IMR-90 (cell line): ENCODE measurements at regions not wholly inside any gene's neighbourhood (a gene's known extent, or its start where the extent isn't known, plus 50 kb on each side); places are given as distances from the start of the nearest gene placed in this dataset.

ENCODE experiments used
- ATAC-seq: fragments of 200-7000 bp; cut with Tn5 transposase; 2 replicates; pipeline ENCODE4 v1.9.1; 2020; ENCODE audit warnings: low read depth, mild to moderate bottlenecking, moderate library complexity
- BruUV-seq: library from RNA; stranded (reverse); fragments of 400-500 nt; replicated peaks from 2 replicates; lab custom pipeline; 2021; lab: Mats Ljungman, UMichigan
- CTCF ChIA-PET: fragments of 300-600 bp; formaldehyde crosslinking; extraction: SDS; loops from one replicate; lab custom pipeline; 2021; ENCODE audit warnings: antibody characterized with exemption; lab: Yijun Ruan, JAX
- POLR2A ChIA-PET: fragments of 300-600 bp; sonication (Branson Sonifier 250); formaldehyde crosslinking; loops from one replicate; lab custom pipeline; 2022; ENCODE audit warnings: antibody characterized with exemption; ENCODE audit not compliant: unreplicated experiment; lab: Charles Lee
- DNase-seq: peaks from one replicate; pipeline ENCODE4 v3.0.0; 2013
- H2AFZ ChIP-seq: replicated peaks from 2 replicates; pipeline ENCODE3; 2013; ENCODE audit warnings: low read length, mild to moderate bottlenecking; ENCODE audit not compliant: poor library complexity
- H2AK5ac ChIP-seq: 2 replicates; pipeline ENCODE4 v1.6.1; 2013; ENCODE audit warnings: low read depth, low read length, inconsistent platforms
- H2AK9ac ChIP-seq: replicated peaks from 2 replicates; pipeline ENCODE3; 2013; ENCODE audit warnings: mild to moderate bottlenecking, low read depth, low read length, moderate library complexity; ENCODE audit not compliant: poor library complexity
- H2BK120ac ChIP-seq: 2 replicates; pipeline ENCODE4 v1.6.1; 2013; ENCODE audit warnings: low read depth, low read length, inconsistent platforms
- H2BK15ac ChIP-seq: 3 replicates; pipeline ENCODE4 v1.6.1; 2013; ENCODE audit warnings: low read depth, low read length, inconsistent platforms
- H2BK20ac ChIP-seq: 2 replicates; pipeline ENCODE4 v1.6.1; 2013; ENCODE audit warnings: low read depth, mild to moderate bottlenecking, inconsistent platforms, low read length, moderate library complexity
- H2BK5ac ChIP-seq: 2 replicates; pipeline ENCODE4 v1.6.1; 2013; ENCODE audit warnings: mild to moderate bottlenecking, low read depth, low read length, inconsistent platforms; ENCODE audit not compliant: poor library complexity, severe bottlenecking
- H3K14ac ChIP-seq: replicated peaks from 2 replicates; pipeline ENCODE4 v1.6.1; 2013; ENCODE audit warnings: low read depth, low read length, inconsistent platforms
- H3K18ac ChIP-seq: 2 replicates; pipeline ENCODE4 v1.6.1; 2013; ENCODE audit warnings: low read depth, low read length, control low read depth
- H3K23ac ChIP-seq: 2 replicates; pipeline ENCODE4 v1.6.1; 2013; ENCODE audit warnings: low read depth, low read length, inconsistent platforms
- H3K27ac ChIP-seq: 2 replicates; pipeline ENCODE4 v1.5.1; 2013; ENCODE audit warnings: mild to moderate bottlenecking, control low read depth, low read length; ENCODE audit not compliant: insufficient read depth
- H3K27me3 ChIP-seq: 2 replicates; pipeline ENCODE4 v1.6.1; 2013; ENCODE audit warnings: low read length; ENCODE audit not compliant: control insufficient read depth, insufficient read depth
- H3K36me3 ChIP-seq: 2 replicates; pipeline ENCODE4 v1.6.1; 2013; ENCODE audit warnings: low read length, mixed read lengths; ENCODE audit not compliant: control insufficient read depth, insufficient read depth
- H3K4ac ChIP-seq: 2 replicates; pipeline ENCODE4 v1.6.1; 2013; ENCODE audit warnings: low read depth, low read length, inconsistent platforms
- H3K4me1 ChIP-seq: 2 replicates; pipeline ENCODE4 v1.6.1; 2013; ENCODE audit warnings: low read length, mixed read lengths; ENCODE audit not compliant: control insufficient read depth, insufficient read depth
- H3K4me2 ChIP-seq: 2 replicates; pipeline ENCODE4 v1.6.1; 2013; ENCODE audit warnings: low read depth, mild to moderate bottlenecking, control low read depth, low read length, moderate library complexity
- H3K4me3 ChIP-seq: 2 replicates; pipeline ENCODE4 v1.5.1; 2013; ENCODE audit warnings: low read depth, mild to moderate bottlenecking, control low read depth, low read length, moderate library complexity; ENCODE audit not compliant: insufficient read depth
- H3K56ac ChIP-seq: 2 replicates; pipeline ENCODE4 v1.6.1; 2013; ENCODE audit warnings: low read length, inconsistent platforms; ENCODE audit not compliant: insufficient read depth; ENCODE audit errors: extremely low read depth
- H3K79me1 ChIP-seq, 2 experiments: 2 replicates each; pipeline ENCODE4 v1.6.1; 2013; ENCODE audit warnings: low read length in 2 of 2, inconsistent platforms in 1 of 2, low read depth in 1 of 2
- H3K9ac ChIP-seq: 2 replicates; pipeline ENCODE4 v1.6.1; 2013; ENCODE audit warnings: low read depth, low read length, control low read depth
- H3K9me1 ChIP-seq: 2 replicates; pipeline ENCODE4 v1.6.1; 2013; ENCODE audit warnings: low read length, inconsistent platforms; ENCODE audit not compliant: insufficient read depth
- H3K9me3 ChIP-seq: 2 replicates; pipeline ENCODE4 v1.6.1; 2013; ENCODE audit warnings: low read length; ENCODE audit not compliant: control insufficient read depth, insufficient read depth
- H4K20me1 ChIP-seq: 2 replicates; pipeline ENCODE4 v1.6.1; 2013; ENCODE audit warnings: low read length, inconsistent platforms; ENCODE audit not compliant: insufficient read depth
- H4K5ac ChIP-seq: 2 replicates; pipeline ENCODE4 v1.6.1; 2013; ENCODE audit warnings: mild to moderate bottlenecking, low read depth, low read length, control low read depth
- H4K8ac ChIP-seq, 2 experiments: 2 replicates each; pipeline ENCODE4 v1.6.1; 2013; ENCODE audit warnings: low read depth in 2 of 2, low read length in 2 of 2, control low read depth in 1 of 2, inconsistent platforms in 1 of 2
- H4K91ac ChIP-seq: 2 replicates; pipeline ENCODE4 v1.6.1; 2013; ENCODE audit warnings: low read depth, low read length, inconsistent platforms; ENCODE audit not compliant: insufficient read depth
- CEBPB ChIP-seq: IDR thresholded peaks from 2 replicates; pipeline ENCODE4 v1.6.1; 2012; ENCODE audit warnings: low read depth, low read length, improper control_type of control experiment
- FOS ChIP-seq: fragments of 150-350 bp; IDR thresholded peaks from 2 replicates; pipeline ENCODE4 v1.6.1; 2016; ENCODE audit warnings: low read depth, low read length
- MAFK ChIP-seq: IDR thresholded peaks from 2 replicates; pipeline ENCODE4 v1.6.1; 2012; ENCODE audit warnings: low read depth, low read length, improper control_type of control experiment
- POLR2A ChIP-seq: IDR thresholded peaks from 2 replicates; pipeline ENCODE4 v1.6.1; 2012; ENCODE audit warnings: mild to moderate bottlenecking, low read depth, low read length
- RAD21 ChIP-seq: IDR thresholded peaks from 2 replicates; pipeline ENCODE4 v1.6.1; 2012; ENCODE audit warnings: low read length, improper control_type of control experiment
- RFX5 ChIP-seq: IDR thresholded peaks from 2 replicates; pipeline ENCODE4 v1.8.0; 2012; ENCODE audit warnings: low read depth, mild to moderate bottlenecking, low read length, moderate library complexity
- WGBS, 2 experiments: methylation state at CpG; one replicate each; pipeline versions ENCODE4 v1.1.5 to v1.1.7; 2013; ENCODE audit warnings: missing lambda C conversion rate in 2 of 2; ENCODE audit not compliant: insufficient read length in 1 of 2; ENCODE audit errors: extremely low coverage in 2 of 2; 5-methylcytosine and 5-hydroxymethylcytosine counted together
- dilution Hi-C: fragments of 300-500 bp; cut with HindIII; formaldehyde crosslinking; loops from one replicate; pipeline ENCODE4 v1.14.3; 2018; ENCODE audit warnings: low sequenced_read_pairs; ENCODE audit not compliant: unreplicated experiment
- in situ Hi-C: fragments of 300-500 bp; cut with MboI; formaldehyde crosslinking; loops from 3 replicates; pipeline ENCODE4 v1.14.3; 2019; ENCODE audit warnings: low sequenced_read_pairs, inconsistent platforms, mixed read lengths
- intact Hi-C: fragments of 100-400 bp; cut with micrococcal nuclease; formaldehyde crosslinking; loops from 2 replicates; pipeline ENCODE4 v1.10.0; 2022
- TF ChIP-seq, protein P1 (sequence below): fragments of 150-350 bp; IDR thresholded peaks from 2 replicates; pipeline ENCODE4 v1.6.1; 2017; ENCODE audit warnings: mild to moderate bottlenecking, antibody characterized with exemption, low read length, low read depth
- TF ChIP-seq, protein P2 (sequence below): conservative IDR thresholded peaks from 2 replicates; pipeline ENCODE4 v1.5.1; 2012; ENCODE audit warnings: mild to moderate bottlenecking, low read depth, low read length, improper control_type of control experiment

DNA sequence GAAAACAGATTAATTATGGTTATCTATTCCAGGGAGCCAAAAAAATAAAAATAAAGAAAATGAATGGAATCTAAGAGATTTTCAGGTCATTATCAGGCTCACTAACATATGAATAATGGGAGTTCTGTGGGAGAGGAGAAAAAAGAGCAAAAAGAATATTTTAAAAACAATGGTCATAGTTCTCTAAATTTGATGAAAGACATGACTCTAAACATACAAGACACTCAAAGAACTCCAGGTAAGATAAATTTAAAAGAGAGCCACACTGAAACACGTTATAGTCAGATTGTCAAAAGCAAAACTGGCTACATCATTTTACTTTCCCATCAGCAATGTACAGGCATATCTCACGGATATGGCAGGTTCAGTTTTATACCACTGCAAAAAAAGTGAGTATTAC lies 520.0 kb downstream of the ANKRD50 start:
- H3K4me3 ChIP-seq: no peak overlapping the region
- ATAC-seq (no peak), DNase-seq (no peak)
- ChIA-PET CTCF (no interaction called here), POLR2A (no interaction called here)
- no peaks in the 10 kb centered on the region for H3K27me3 ChIP-seq
- no peaks in the 10 kb centered on the region for H3K36me3 ChIP-seq
- no peak overlapping the region for H3K9ac ChIP-seq
- H3K4me2 ChIP-seq: no peak overlapping the region
- H4K5ac ChIP-seq: no peak overlapping the region
- H3K4ac ChIP-seq: no peak overlapping the region
- in situ Hi-C loops: no loop called here
- no peak overlapping the region for H2BK20ac ChIP-seq
- H3K79me1 ChIP-seq: no peaks in the 10 kb centered on the region
- WGBS, 2 experiments: no CpG with 5 or more reads among the region's 2 CpGs
- H2BK120ac ChIP-seq: no peak overlapping the region
- no peak overlapping the region for H3K27ac ChIP-seq
- H3K9me3 ChIP-seq: no peaks in the 10 kb centered on the region
- no TSS peak for BruUV-seq
- TF ChIP-seq RAD21: no peak
- TF ChIP-seq, protein P1, sequence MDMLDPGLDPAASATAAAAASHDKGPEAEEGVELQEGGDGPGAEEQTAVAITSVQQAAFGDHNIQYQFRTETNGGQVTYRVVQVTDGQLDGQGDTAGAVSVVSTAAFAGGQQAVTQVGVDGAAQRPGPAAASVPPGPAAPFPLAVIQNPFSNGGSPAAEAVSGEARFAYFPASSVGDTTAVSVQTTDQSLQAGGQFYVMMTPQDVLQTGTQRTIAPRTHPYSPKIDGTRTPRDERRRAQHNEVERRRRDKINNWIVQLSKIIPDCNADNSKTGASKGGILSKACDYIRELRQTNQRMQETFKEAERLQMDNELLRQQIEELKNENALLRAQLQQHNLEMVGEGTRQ: no peak
- no peak for TF ChIP-seq FOS
- TF ChIP-seq MAFK: no peak
- TF ChIP-seq POLR2A: no peak
- no peak for TF ChIP-seq CEBPB
- TF ChIP-seq RFX5: no peak
- TF ChIP-seq, protein P2, sequence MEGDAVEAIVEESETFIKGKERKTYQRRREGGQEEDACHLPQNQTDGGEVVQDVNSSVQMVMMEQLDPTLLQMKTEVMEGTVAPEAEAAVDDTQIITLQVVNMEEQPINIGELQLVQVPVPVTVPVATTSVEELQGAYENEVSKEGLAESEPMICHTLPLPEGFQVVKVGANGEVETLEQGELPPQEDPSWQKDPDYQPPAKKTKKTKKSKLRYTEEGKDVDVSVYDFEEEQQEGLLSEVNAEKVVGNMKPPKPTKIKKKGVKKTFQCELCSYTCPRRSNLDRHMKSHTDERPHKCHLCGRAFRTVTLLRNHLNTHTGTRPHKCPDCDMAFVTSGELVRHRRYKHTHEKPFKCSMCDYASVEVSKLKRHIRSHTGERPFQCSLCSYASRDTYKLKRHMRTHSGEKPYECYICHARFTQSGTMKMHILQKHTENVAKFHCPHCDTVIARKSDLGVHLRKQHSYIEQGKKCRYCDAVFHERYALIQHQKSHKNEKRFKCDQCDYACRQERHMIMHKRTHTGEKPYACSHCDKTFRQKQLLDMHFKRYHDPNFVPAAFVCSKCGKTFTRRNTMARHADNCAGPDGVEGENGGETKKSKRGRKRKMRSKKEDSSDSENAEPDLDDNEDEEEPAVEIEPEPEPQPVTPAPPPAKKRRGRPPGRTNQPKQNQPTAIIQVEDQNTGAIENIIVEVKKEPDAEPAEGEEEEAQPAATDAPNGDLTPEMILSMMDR: no peak
- no peaks in the 10 kb centered on the region for H4K20me1 ChIP-seq
- H3K14ac ChIP-seq: no peak overlapping the region
- intact Hi-C loops: no loop called here
- H3K9me1 ChIP-seq: no peaks in the 10 kb centered on the region
- no peak overlapping the region for H3K18ac ChIP-seq
- H2BK5ac ChIP-seq: no peak overlapping the region
- H2AFZ ChIP-seq: no peak overlapping the region
- no peak overlapping the region for H3K23ac ChIP-seq
- no peak overlapping the region for H2AK9ac ChIP-seq
- no peak overlapping the region for H4K8ac ChIP-seq
- H3K4me1 ChIP-seq: no peaks in the 10 kb centered on the region
- no peak overlapping the region for H3K56ac ChIP-seq
- H2BK15ac ChIP-seq: no peak overlapping the region
- no peak overlapping the region for H2AK5ac ChIP-seq
- H4K91ac ChIP-seq: no peak overlapping the region
- dilution Hi-C loops: no loop called here
